Mesenchymal stem cell (in vitro differentiated cells and primary cell): ENCODE measurements at regions not wholly inside any gene's neighbourhood (a gene's known extent, or its start where the extent isn't known, plus 50 kb on each side); places are given as distances from the start of the nearest gene placed in this dataset.
A peak's percentile ranks its signal among the peaks of the same experiment; 100 is the strongest.

Experiments
- DNase-seq: peaks from one replicate; pipeline ENCODE4 v3.0.0-alpha.2; 2013
- H2AFZ ChIP-seq: one replicate; pipeline ENCODE4 v1.6.1; 2013; ENCODE audit warnings: low read depth, mild to moderate bottlenecking, control low read depth, inconsistent platforms, low read length, moderate library complexity
- H2AK5ac ChIP-seq: 2 replicates; pipeline ENCODE4 v1.6.1; 2013; ENCODE audit warnings: low read length, moderate library complexity, mild to moderate bottlenecking, inconsistent platforms; ENCODE audit not compliant: severe bottlenecking
- H2BK120ac ChIP-seq: one replicate; pipeline ENCODE4 v1.6.1; 2013; ENCODE audit warnings: low read depth, mild to moderate bottlenecking, inconsistent platforms, low read length, moderate library complexity
- H2BK12ac ChIP-seq, 2 experiments: one replicate each; pipeline ENCODE4 v1.6.1; 2013; ENCODE audit warnings: inconsistent platforms in 2 of 2, low read length in 2 of 2, mild to moderate bottlenecking in 2 of 2, moderate library complexity in 2 of 2, control low read depth in 1 of 2
- H2BK15ac ChIP-seq: one replicate; pipeline ENCODE4 v1.6.1; 2013; ENCODE audit warnings: mild to moderate bottlenecking, low read depth, inconsistent platforms; ENCODE audit not compliant: poor library complexity, severe bottlenecking
- H2BK5ac ChIP-seq: 2 replicates; pipeline ENCODE4 v1.6.1; 2013; ENCODE audit warnings: low read depth, mild to moderate bottlenecking, low read length, control low read depth, inconsistent platforms; ENCODE audit not compliant: poor library complexity, severe bottlenecking
- H3K14ac ChIP-seq, 2 experiments: one replicate each; pipeline ENCODE4 v1.6.1; 2013; ENCODE audit warnings: inconsistent platforms in 2 of 2, low read length in 2 of 2, control low read depth in 1 of 2, mild to moderate bottlenecking in 1 of 2, moderate library complexity in 1 of 2
- H3K18ac ChIP-seq, 2 experiments: one replicate each; pipeline ENCODE4 v1.6.1; 2013; ENCODE audit warnings: inconsistent platforms in 2 of 2, low read length in 2 of 2, control low read depth in 1 of 2, low read depth in 1 of 2, mild to moderate bottlenecking in 1 of 2
- H3K23ac ChIP-seq, 2 experiments: one replicate each; pipeline ENCODE4 v1.6.1; 2013; ENCODE audit warnings: inconsistent platforms in 2 of 2, low read length in 2 of 2, mild to moderate bottlenecking in 2 of 2, moderate library complexity in 2 of 2, control low read depth in 1 of 2
- H3K27ac ChIP-seq: 2 replicates; pipeline ENCODE4 v1.5.1; 2013; ENCODE audit warnings: mild to moderate bottlenecking, moderate library complexity, low read length, control low read depth, inconsistent platforms; ENCODE audit not compliant: poor library complexity, severe bottlenecking
- H3K27me3 ChIP-seq, 2 experiments: 2 replicates each; pipeline versions ENCODE4 v1.6.1 to v1.7.0; 2013; ENCODE audit warnings: low read length in 2 of 2, mild to moderate bottlenecking in 2 of 2, moderate library complexity in 2 of 2, control low read depth in 1 of 2, inconsistent platforms in 1 of 2; ENCODE audit not compliant: control insufficient read depth in 1 of 2, insufficient read depth in 1 of 2
- H3K36me3 ChIP-seq, 2 experiments: 2 replicates each; pipeline versions ENCODE4 v1.6.1 to v1.7.0; 2013; ENCODE audit warnings: low read length in 2 of 2, control low read depth in 1 of 2, inconsistent platforms in 1 of 2, low read depth in 1 of 2, mild to moderate bottlenecking in 1 of 2; ENCODE audit not compliant: insufficient read depth in 2 of 2, control insufficient read depth in 1 of 2
- H3K4ac ChIP-seq, 2 experiments: one replicate each; pipeline ENCODE4 v1.6.1; 2013; ENCODE audit warnings: inconsistent platforms in 2 of 2, low read length in 2 of 2, mild to moderate bottlenecking in 2 of 2, moderate library complexity in 2 of 2, control low read depth in 1 of 2, low read depth in 1 of 2
- H3K4me1 ChIP-seq: 2 replicates; pipeline ENCODE4 v1.6.1; 2013; ENCODE audit warnings: low read depth, low read length, control low read depth; ENCODE audit not compliant: control insufficient read depth, insufficient read depth
- H3K4me2 ChIP-seq: 2 replicates; pipeline ENCODE4 v1.6.1; 2013; ENCODE audit warnings: low read length, mild to moderate bottlenecking, inconsistent platforms; ENCODE audit not compliant: poor library complexity, severe bottlenecking
- H3K4me3 ChIP-seq, 2 experiments: 2 replicates each; pipeline versions ENCODE4 v1.5.1 to v1.7.0; 2013; ENCODE audit warnings: low read length in 2 of 2, mild to moderate bottlenecking in 2 of 2, control low read depth in 1 of 2, low read depth in 1 of 2; ENCODE audit not compliant: insufficient read depth in 1 of 2
- H3K79me1 ChIP-seq: replicated peaks from 2 replicates; pipeline ENCODE4 v1.6.1; 2013; ENCODE audit warnings: mild to moderate bottlenecking, control low read depth, low read length, inconsistent platforms; ENCODE audit not compliant: poor library complexity, severe bottlenecking
- H3K9ac ChIP-seq: 2 replicates; pipeline ENCODE4 v1.7.0; 2013; ENCODE audit warnings: mild to moderate bottlenecking, low read length, moderate library complexity
- H3K9me3 ChIP-seq: 2 replicates; pipeline ENCODE4 v1.7.0; 2013; ENCODE audit warnings: mild to moderate bottlenecking, low read length; ENCODE audit not compliant: control insufficient read depth
- H4K8ac ChIP-seq: one replicate; pipeline ENCODE4 v1.6.1; 2013; ENCODE audit warnings: inconsistent platforms, mild to moderate bottlenecking, low read length, moderate library complexity
- H4K91ac ChIP-seq: one replicate; pipeline ENCODE4 v1.6.1; 2013; ENCODE audit warnings: mild to moderate bottlenecking, low read length, inconsistent platforms
- WGBS: methylation state at CpG from one replicate; pipeline ENCODE4 v1.1.7; 2013; ENCODE audit warnings: mixed read lengths; 5-methylcytosine and 5-hydroxymethylcytosine counted together

DNA sequence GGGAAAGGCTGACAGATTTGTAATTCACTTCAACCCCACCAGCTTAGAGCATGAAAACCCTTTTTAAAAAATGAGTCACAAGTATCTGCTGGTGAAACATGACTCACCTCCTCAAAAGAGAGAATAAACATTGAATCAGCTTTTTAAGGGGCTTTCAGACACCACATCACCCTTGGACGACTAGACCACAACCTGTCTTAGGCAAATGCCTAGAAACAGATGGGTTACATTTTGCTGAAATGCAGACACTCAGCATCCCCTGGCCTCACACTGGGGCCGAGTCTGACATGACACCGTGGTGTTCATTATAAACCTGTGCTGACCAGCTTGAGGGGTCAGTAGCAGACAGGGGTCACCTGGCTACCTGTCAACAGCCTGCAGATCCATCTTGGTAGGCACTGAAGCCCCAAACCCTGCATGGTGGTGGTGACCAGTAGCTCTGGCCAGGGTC is 175.3 kb upstream of the CST7 start:
- no peak overlapping the region for H3K4me2 ChIP-seq
- no peak overlapping the region for H2BK12ac ChIP-seq
- H3K4me3 ChIP-seq = no peak overlapping the region
- no peaks in the 10 kb centered on the region for H3K36me3 ChIP-seq
- no peaks in the 10 kb centered on the region for H3K79me1 ChIP-seq
- no peak overlapping the region for H2BK15ac ChIP-seq
- DNase-seq = peak; percentile 63
- no peak overlapping the region for H3K14ac ChIP-seq
- 4% methylated on average over 3 of the region's 3 CpGs for WGBS
- H3K9ac ChIP-seq = no peak overlapping the region
- no peak overlapping the region for H3K4ac ChIP-seq
- H3K18ac ChIP-seq = no peak overlapping the region
- no peak overlapping the region for H2BK120ac ChIP-seq
- H4K8ac ChIP-seq = no peak overlapping the region
- H2AFZ ChIP-seq = no peak overlapping the region
- peaks cover 0 to 48% of the 10 kb centered on the region in 2 experiments for H3K27me3 ChIP-seq
- H3K9me3 ChIP-seq = peaks cover 4% of the 10 kb centered on the region
- peak overlapping the region; percentile 6 for H2AK5ac ChIP-seq
- H4K91ac ChIP-seq = no peak overlapping the region
- no peak overlapping the region for H3K23ac ChIP-seq
- peaks cover 42% of the 10 kb centered on the region for H3K4me1 ChIP-seq
- H2BK5ac ChIP-seq = no peak overlapping the region
- peak overlapping the region; percentile 84 for H3K27ac ChIP-seq

- no peak overlapping the region for H3K23ac ChIP-seq
- no peak overlapping the region for H3K4ac ChIP-seq
- no peak overlapping the region for H2BK15ac ChIP-seq
- no peak for DNase-seq
- no peak overlapping the region for H3K4me3 ChIP-seq
- peaks cover 28% of the 10 kb centered on the region for H3K4me1 ChIP-seq
- H3K14ac ChIP-seq = no peak overlapping the region
- no peak overlapping the region for H4K8ac ChIP-seq
- H2AK5ac ChIP-seq = no peak overlapping the region
- H4K91ac ChIP-seq = no peak overlapping the region
- no peak overlapping the region for H2BK12ac ChIP-seq
- H2BK5ac ChIP-seq = no peak overlapping the region
- peaks cover 0 to 52% of the 10 kb centered on the region in 2 experiments for H3K27me3 ChIP-seq
- no peak overlapping the region for H2BK120ac ChIP-seq
- H3K9ac ChIP-seq = no peak overlapping the region
- H3K4me2 ChIP-seq = no peak overlapping the region
- peaks cover 4% of the 10 kb centered on the region for H3K9me3 ChIP-seq
- no peak overlapping the region for H3K18ac ChIP-seq
- H3K27ac ChIP-seq = no peak overlapping the region
- H3K79me1 ChIP-seq = no peaks in the 10 kb centered on the region
- H3K36me3 ChIP-seq = no peaks in the 10 kb centered on the region
- no peak overlapping the region for H2AFZ ChIP-seq
Observed at GRCh38 chr20:24775966-24776365, 173.1 kb upstream of the CST7 start.

- Histone ChIP-seq H2BK5ac (no peak overlapping the region), H2BK120ac (no peak overlapping the region), H3K79me1 (no peaks in the 10 kb centered on the region), H3K4ac (no peak overlapping the region), H2AK5ac (peak overlapping the region; percentile 46), H3K23ac (no peak overlapping the region), H3K18ac (no peak overlapping the region), H3K9me3 (peaks cover 4% of the 10 kb centered on the region), H3K27me3 (peaks cover 0 to 51% of the 10 kb centered on the region in 2 experiments), H2BK12ac (no peak overlapping the region), H2AFZ (no peak overlapping the region), H3K36me3 (no peaks in the 10 kb centered on the region), H3K4me1 (peaks cover 28% of the 10 kb centered on the region), H3K14ac (no peak overlapping the region), H3K27ac (no peak overlapping the region), H3K9ac (no peak overlapping the region), H2BK15ac (no peak overlapping the region), H3K4me3 (no peak overlapping the region), H4K8ac (no peak overlapping the region), H4K91ac (no peak overlapping the region), H3K4me2 (no peak overlapping the region)
- DNase-seq = no peak
- whole genome bisulfite sequencing = 68% methylated on average over 6 of the region's 6 CpGs
Observed at GRCh38 chr20:24776755-24777271, 172.3 kb upstream of the CST7 start.

- H2BK120ac ChIP-seq = no peak overlapping the region
Observed at GRCh38 chr20:24777746-24778145, 171.3 kb upstream of the CST7 start.

More at GRCh38 chr20:24777746-24778145, 171.3 kb upstream of the CST7 start:
- Histone ChIP-seq H3K14ac (no peak overlapping the region), H4K91ac (no peak overlapping the region), H2AFZ (no peak overlapping the region), H3K9ac (no peak overlapping the region), H2AK5ac (peak overlapping the region; percentile 32), H3K4me2 (no peak overlapping the region), H3K27ac (no peak overlapping the region), H3K36me3 (no peaks in the 10 kb centered on the region), H2BK12ac (no peak overlapping the region), H3K4me1 (peaks cover 23% of the 10 kb centered on the region), H4K8ac (no peak overlapping the region), H3K4me3 (no peak overlapping the region), H3K27me3 (peaks cover 0 to 55% of the 10 kb centered on the region in 2 experiments), H2BK15ac (no peak overlapping the region), H3K23ac (no peak overlapping the region), H3K79me1 (no peaks in the 10 kb centered on the region), H3K9me3 (peaks cover 4% of the 10 kb centered on the region), H2BK5ac (no peak overlapping the region), H3K4ac (no peak overlapping the region), H3K18ac (no peak overlapping the region)
- DNase-seq = no peak
- WGBS = 57% methylated on average over 5 of the region's 5 CpGs
